BLaER1 treated with 17β-estradiol and CSF1 and Interleukin-3, amounts not matched to agents 10 nM and 100 nM (cell line): ENCODE measurements at regions not wholly inside any gene's neighbourhood (a gene's known extent, or its start where the extent isn't known, plus 50 kb on each side); places are given as distances from the start of the nearest gene placed in this dataset.
"Not testable (repeated sequence)": the region's sequence is repeated elsewhere in the genome, so short reads cannot be mapped to it uniquely, and the experiment has no call there.

Experiments
- H3K27ac ChIP-seq, 11 experiments: shearing (Covaris generic); formaldehyde crosslinking; 2 replicates each; pipeline ENCODE4 v1.8.1; 2022
- H3K27me3 ChIP-seq, 11 experiments: shearing (Covaris generic); formaldehyde crosslinking; 2 replicates each; pipeline ENCODE4 v1.8.1; 2022
- H3K36me3 ChIP-seq, 11 experiments: shearing (Covaris generic); formaldehyde crosslinking; 2 replicates each; pipeline ENCODE4 v1.8.1; 2022
- H3K4me1 ChIP-seq, 10 experiments: shearing (Covaris generic); formaldehyde crosslinking; 2 replicates each; pipeline ENCODE4 v1.8.1; 2022
- H3K4me2 ChIP-seq, 11 experiments: shearing (Covaris generic); formaldehyde crosslinking; 2 replicates each; pipeline ENCODE4 v1.8.1; 2022
- H3K4me3 ChIP-seq, 10 experiments: shearing (Covaris generic); formaldehyde crosslinking; 2 replicates each; pipeline ENCODE4 v1.8.1; 2022
- H3K9ac ChIP-seq, 11 experiments: shearing (Covaris generic); formaldehyde crosslinking; 2 replicates each; pipeline ENCODE4 v1.8.1; 2022
- H3K9me3 ChIP-seq, 11 experiments: shearing (Covaris generic); formaldehyde crosslinking; replicated peaks in 1 of 11; 2 replicates each; pipeline ENCODE4 v1.8.1; 2022
- H4K20me1 ChIP-seq, 11 experiments: shearing (Covaris generic); formaldehyde crosslinking; 2 replicates each; pipeline ENCODE4 v1.8.1; 2022
- Cebpa-rat ChIP-seq, 11 experiments: shearing (Covaris generic); IDR thresholded peaks; 2 replicates each; pipeline ENCODE4 v1.8.1; 2022

- Histone ChIP-seq H3K4me2 (no peak overlapping the region), H3K36me3 (no peaks in the 10 kb centered on the region), H3K4me1 (no peaks in the 10 kb centered on the region), H3K4me3 (no peak overlapping the region), H3K27me3 (no peaks in the 10 kb centered on the region), H3K27ac (no peak overlapping the region), H4K20me1 (no peaks in the 10 kb centered on the region), H3K9ac (no peak overlapping the region), H3K9me3 (peaks cover 0 to 9% (median 0%) of the 10 kb centered on the region in 11 experiments; a peak in 2 of 22 replicates)
- TF ChIP-seq Cebpa-rat (IDR thresholded peaks at IDR 0.05): no peak
Measured at GRCh38 chr15:47095833-47096232, 621.5 kb upstream of the SEMA6D start.

GRCh38 chr15:47098526-47098925 is 618.8 kb upstream of the SEMA6D start:
- H3K4me3 ChIP-seq, H3K9ac ChIP-seq, H4K20me1 ChIP-seq, H3K27me3 ChIP-seq, H3K9me3 ChIP-seq, H3K4me2 ChIP-seq, H3K4me1 ChIP-seq, H3K36me3 ChIP-seq, H3K27ac ChIP-seq: not testable (repeated sequence)

GRCh38 chr15:47099801-47100200 is 617.5 kb upstream of the SEMA6D start:
- not testable (repeated sequence) for H3K4me3 ChIP-seq, H3K9ac ChIP-seq, H3K9me3 ChIP-seq, H3K36me3 ChIP-seq, H3K27me3 ChIP-seq, H4K20me1 ChIP-seq, H3K4me1 ChIP-seq, H3K4me2 ChIP-seq, H3K27ac ChIP-seq

- H3K27ac ChIP-seq, H4K20me1 ChIP-seq, H3K4me1 ChIP-seq, H3K9me3 ChIP-seq, H3K9ac ChIP-seq, H3K27me3 ChIP-seq, H3K4me3 ChIP-seq, H3K4me2 ChIP-seq, H3K36me3 ChIP-seq: not testable (repeated sequence)
Measured at GRCh38 chr15:47108800-47109199, 608.5 kb upstream of the SEMA6D start.

GRCh38 chr15:47116698-47117097 is 600.6 kb upstream of the SEMA6D start:
- H3K36me3 ChIP-seq: no peaks in the 10 kb centered on the region
- peaks cover 0 to 5% (median 0%) of the 10 kb centered on the region in 10 experiments; a peak in 1 of 20 replicates for H3K4me1 ChIP-seq
- no peaks in the 10 kb centered on the region for H4K20me1 ChIP-seq
- no peak overlapping the region for H3K9ac ChIP-seq
- peaks cover 0 to 8% (median 4%) of the 10 kb centered on the region in 11 experiments; a peak in 4 of 22 replicates for H3K9me3 ChIP-seq
- H3K27ac ChIP-seq: no peak overlapping the region
- no peak overlapping the region for H3K4me2 ChIP-seq
- no peaks in the 10 kb centered on the region for H3K27me3 ChIP-seq
- TF ChIP-seq Cebpa-rat (IDR thresholded peaks at IDR 0.05): no peak
- no peak overlapping the region for H3K4me3 ChIP-seq

GRCh38 chr15:47119349-47119748 is 598.0 kb upstream of the SEMA6D start:
- Histone ChIP-seq H3K4me2 (no peak overlapping the region), H3K4me1 (no peaks in the 10 kb centered on the region), H3K36me3 (no peaks in the 10 kb centered on the region), H3K27ac (no peak overlapping the region), H3K4me3 (no peak overlapping the region), H3K9ac (no peak overlapping the region), H4K20me1 (no peaks in the 10 kb centered on the region), H3K9me3 (peaks cover 0 to 10% (median 5%) of the 10 kb centered on the region in 11 experiments; a peak in 4 of 22 replicates), H3K27me3 (no peaks in the 10 kb centered on the region)
- TF ChIP-seq Cebpa-rat (IDR thresholded peaks at IDR 0.05): no peak

GRCh38 chr15:47124430-47125102 is 592.7 kb upstream of the SEMA6D start:
- peaks cover 6 to 22% (median 17%) of the 10 kb centered on the region in 11 experiments; a peak in 17 of 22 replicates for H3K9me3 ChIP-seq
- TF ChIP-seq Cebpa-rat (IDR thresholded peaks at IDR 0.05): no peak
- H3K4me3 ChIP-seq: no peak overlapping the region
- no peak overlapping the region for H3K9ac ChIP-seq
- H3K36me3 ChIP-seq: no peaks in the 10 kb centered on the region
- no peak overlapping the region for H3K4me2 ChIP-seq
- no peak overlapping the region for H3K27ac ChIP-seq
- H3K4me1 ChIP-seq: no peaks in the 10 kb centered on the region
- no peaks in the 10 kb centered on the region for H3K27me3 ChIP-seq
- H4K20me1 ChIP-seq: no peaks in the 10 kb centered on the region

GRCh38 chr15:47129033-47129432 is 588.3 kb upstream of the SEMA6D start:
- no peak overlapping the region for H3K27ac ChIP-seq
- H3K9ac ChIP-seq: no peak overlapping the region
- no peaks in the 10 kb centered on the region for H4K20me1 ChIP-seq
- no peaks in the 10 kb centered on the region for H3K4me1 ChIP-seq
- no peak overlapping the region for H3K4me2 ChIP-seq
- no peak for TF ChIP-seq Cebpa-rat (IDR thresholded peaks at IDR 0.05)
- no peaks in the 10 kb centered on the region for H3K36me3 ChIP-seq
- H3K9me3 ChIP-seq: peaks cover 0 to 26% (median 17%) of the 10 kb centered on the region in 11 experiments; a peak in 16 of 22 replicates
- no peak overlapping the region for H3K4me3 ChIP-seq
- no peaks in the 10 kb centered on the region for H3K27me3 ChIP-seq

- H3K4me2 ChIP-seq, H4K20me1 ChIP-seq, H3K27ac ChIP-seq, H3K4me1 ChIP-seq, H3K9ac ChIP-seq, H3K27me3 ChIP-seq, H3K36me3 ChIP-seq, H3K4me3 ChIP-seq: not testable (repeated sequence)
- peaks cover 0 to 26% (median 17%) of the 10 kb centered on the region in 11 experiments; a peak in 16 of 22 replicates for H3K9me3 ChIP-seq
Measured at GRCh38 chr15:47131450-47131849, 585.9 kb upstream of the SEMA6D start.

- Histone ChIP-seq H3K27ac (no peak overlapping the region), H3K27me3 (no peaks in the 10 kb centered on the region), H3K4me1 (no peaks in the 10 kb centered on the region), H3K36me3 (no peaks in the 10 kb centered on the region), H4K20me1 (no peaks in the 10 kb centered on the region), H3K4me3 (no peak overlapping the region), H3K9ac (no peak overlapping the region), H3K4me2 (no peak overlapping the region), H3K9me3 (peaks cover 0 to 8% (median 0%) of the 10 kb centered on the region in 11 experiments; a peak in 3 of 22 replicates)
- no peak for TF ChIP-seq Cebpa-rat (IDR thresholded peaks at IDR 0.05)
Measured at GRCh38 chr15:47135267-47135666, 582.0 kb upstream of the SEMA6D start.
